ENCODE measurements at regions not wholly inside any gene's neighbourhood (a gene's known extent, or its start where the extent isn't known, plus 50 kb on each side); places are given as distances from the start of the nearest gene placed in this dataset.

GRCh38 chr18:6666012-6666685 is 63.4 kb upstream of the ARHGAP28 start:
- Mint-ChIP-seq H3K27me3 (ENCODE audit: unreplicated experiment) (no peaks in the 10 kb centered on the region), H3K27ac (ENCODE audit: unreplicated experiment) (no peak overlapping the region), H3K4me1 (ENCODE audit: low read depth, unreplicated experiment) (peaks cover 14% of the 10 kb centered on the region), H3K36me3 (ENCODE audit: unreplicated experiment) (no peaks in the 10 kb centered on the region), H3K4me3 (ENCODE audit: unreplicated experiment) (no peak overlapping the region), H3K9me3 (ENCODE audit: unreplicated experiment) (no peaks in the 10 kb centered on the region)
- no peak for DNase-seq
- TF ChIP-seq CTCF (IDR thresholded peaks at IDR 0.05; ENCODE audit: partially characterized antibody, unreplicated experiment): no peak

- Mint-ChIP-seq H3K4me1 (ENCODE audit: low read depth, unreplicated experiment) (peaks cover 6% of the 10 kb centered on the region), H3K4me3 (ENCODE audit: unreplicated experiment) (no peak overlapping the region), H3K27ac (ENCODE audit: unreplicated experiment) (peak overlapping the region; percentile 25)
Measured at GRCh38 chr18:6668836-6669235, 60.7 kb upstream of the ARHGAP28 start.

GRCh38 chr18:6672821-6673308 is 56.7 kb upstream of the ARHGAP28 start:
- no peak for TF ChIP-seq CTCF (IDR thresholded peaks at IDR 0.05; ENCODE audit: partially characterized antibody, unreplicated experiment)
- Mint-ChIP-seq H3K27me3 (ENCODE audit: unreplicated experiment) (no peaks in the 10 kb centered on the region), H3K36me3 (ENCODE audit: unreplicated experiment) (peaks cover 5% of the 10 kb centered on the region), H3K9me3 (ENCODE audit: unreplicated experiment) (peaks cover 3% of the 10 kb centered on the region), H3K4me1 (ENCODE audit: low read depth, unreplicated experiment) (peaks cover 11% of the 10 kb centered on the region), H3K4me3 (ENCODE audit: unreplicated experiment) (no peak overlapping the region), H3K27ac (ENCODE audit: unreplicated experiment) (no peak overlapping the region)
- DNase-seq: no peak

More at GRCh38 chr18:6668836-6669235, 60.7 kb upstream of the ARHGAP28 start:
- Mint-ChIP-seq H3K9me3 (ENCODE audit: unreplicated experiment) (no peaks in the 10 kb centered on the region), H3K27me3 (ENCODE audit: unreplicated experiment) (no peaks in the 10 kb centered on the region), H3K36me3 (ENCODE audit: unreplicated experiment) (no peaks in the 10 kb centered on the region)
- TF ChIP-seq CTCF (IDR thresholded peaks at IDR 0.05; ENCODE audit: partially characterized antibody, unreplicated experiment): no peak
- DNase-seq: no peak

GRCh38 chr18:6677086-6677485 is 52.4 kb upstream of the ARHGAP28 start:
- TF ChIP-seq CTCF (IDR thresholded peaks at IDR 0.05; ENCODE audit: partially characterized antibody, unreplicated experiment): no peak
- H3K9me3 Mint-ChIP-seq (ENCODE audit: unreplicated experiment): peaks cover 3% of the 10 kb centered on the region
- H3K36me3 Mint-ChIP-seq (ENCODE audit: unreplicated experiment): peaks cover 5% of the 10 kb centered on the region
- H3K4me3 Mint-ChIP-seq (ENCODE audit: unreplicated experiment): no peak overlapping the region
- H3K4me1 Mint-ChIP-seq (ENCODE audit: low read depth, unreplicated experiment): peaks cover 7% of the 10 kb centered on the region
- peak overlapping the region; percentile 40 for H3K27ac Mint-ChIP-seq (ENCODE audit: unreplicated experiment)
- no peak for DNase-seq
- no peaks in the 10 kb centered on the region for H3K27me3 Mint-ChIP-seq (ENCODE audit: unreplicated experiment)

GRCh38 chr18:6679201-6679600 is 50.3 kb upstream of the ARHGAP28 start:
- peaks cover 2% of the 10 kb centered on the region for H3K36me3 Mint-ChIP-seq (ENCODE audit: unreplicated experiment)
- no peak overlapping the region for H3K27ac Mint-ChIP-seq (ENCODE audit: unreplicated experiment)
- no peak for DNase-seq
- peaks cover 7% of the 10 kb centered on the region for H3K4me1 Mint-ChIP-seq (ENCODE audit: low read depth, unreplicated experiment)
- H3K4me3 Mint-ChIP-seq (ENCODE audit: unreplicated experiment): no peak overlapping the region
- peaks cover 2% of the 10 kb centered on the region for H3K9me3 Mint-ChIP-seq (ENCODE audit: unreplicated experiment)
- H3K27me3 Mint-ChIP-seq (ENCODE audit: unreplicated experiment): no peaks in the 10 kb centered on the region
- TF ChIP-seq CTCF (IDR thresholded peaks at IDR 0.05; ENCODE audit: partially characterized antibody, unreplicated experiment): no peak

All from glutamatergic neuron (in vitro differentiated cells).